ENCODE measurements at regions not wholly inside any gene's neighbourhood (a gene's known extent, or its start where the extent isn't known, plus 50 kb on each side); places are given as distances from the start of the nearest gene placed in this dataset.

- TF ChIP-seq POLR2AphosphoS5 (IDR thresholded peaks at IDR 0.05; ENCODE audit: low read depth, low read length): no peak
- TF ChIP-seq POLR2A (IDR thresholded peaks at IDR 0.05; ENCODE audit: low read depth, low read length): no peak
These were observed 205.2 kb upstream of the SHH start for GRCh38 chr7:156017431-156017830.
